KMS-11 (cell line): ENCODE measurements at regions not wholly inside any gene's neighbourhood (a gene's known extent, or its start where the extent isn't known, plus 50 kb on each side); places are given as distances from the start of the nearest gene placed in this dataset.

Experiments used
- H2AFZ ChIP-seq: fragments of 200-600 bp; sonication (generic); 2 replicates; pipeline ENCODE4 v1.6.1; 2016; ENCODE audit warnings: antibody characterized with exemption, mixed run types, low read depth
- H3K27ac ChIP-seq: fragments of 200-600 bp; sonication (generic); 2 replicates; pipeline ENCODE4 v1.6.1; 2016; ENCODE audit warnings: mild to moderate bottlenecking, mixed run types
- H3K27me3 ChIP-seq: fragments of 200-600 bp; sonication (generic); 2 replicates; pipeline ENCODE4 v1.6.1; 2017; ENCODE audit warnings: mild to moderate bottlenecking, low read depth, mixed run types, moderate library complexity; ENCODE audit not compliant: insufficient read depth
- H3K36me3 ChIP-seq: fragments of 200-600 bp; sonication (generic); 2 replicates; pipeline ENCODE4 v1.6.1; 2017; ENCODE audit warnings: mild to moderate bottlenecking, mixed run types; ENCODE audit not compliant: insufficient read depth
- H3K4me1 ChIP-seq: fragments of 200-600 bp; sonication (generic); 2 replicates; pipeline ENCODE4 v1.6.1; 2016; ENCODE audit warnings: mild to moderate bottlenecking, low read depth, mixed run types; ENCODE audit not compliant: poor library complexity, severe bottlenecking
- H3K4me2 ChIP-seq: fragments of 200-600 bp; sonication (generic); 2 replicates; pipeline ENCODE4 v1.7.0; 2016; ENCODE audit warnings: mild to moderate bottlenecking, mixed run types
- H3K4me3 ChIP-seq: fragments of 200-600 bp; sonication (generic); IDR thresholded peaks from 2 replicates; pipeline ENCODE4 v1.6.1; 2017; ENCODE audit warnings: low read depth, low read length, mixed read lengths; ENCODE audit not compliant: insufficient read depth
- H3K79me2 ChIP-seq: fragments of 200-600 bp; sonication (generic); 2 replicates; pipeline ENCODE4 v1.6.1; 2016; ENCODE audit warnings: low read depth, mixed run types; ENCODE audit not compliant: insufficient read depth
- H3K9ac ChIP-seq: fragments of 200-600 bp; sonication (generic); 2 replicates; pipeline ENCODE4 v1.6.1; 2016; ENCODE audit warnings: mild to moderate bottlenecking, mixed run types
- H4K20me1 ChIP-seq: fragments of 200-600 bp; sonication (generic); 2 replicates; pipeline ENCODE4 v1.6.1; 2016; ENCODE audit warnings: mild to moderate bottlenecking, mixed run types; ENCODE audit not compliant: insufficient read depth
- CTCF ChIP-seq: fragments of 200-600 bp; sonication (generic); conservative IDR thresholded peaks from 2 replicates; pipeline ENCODE4 v1.6.1; 2017; ENCODE audit warnings: low read depth, mild to moderate bottlenecking, antibody characterized with exemption, low read length, moderate library complexity, mixed read lengths

DNA sequence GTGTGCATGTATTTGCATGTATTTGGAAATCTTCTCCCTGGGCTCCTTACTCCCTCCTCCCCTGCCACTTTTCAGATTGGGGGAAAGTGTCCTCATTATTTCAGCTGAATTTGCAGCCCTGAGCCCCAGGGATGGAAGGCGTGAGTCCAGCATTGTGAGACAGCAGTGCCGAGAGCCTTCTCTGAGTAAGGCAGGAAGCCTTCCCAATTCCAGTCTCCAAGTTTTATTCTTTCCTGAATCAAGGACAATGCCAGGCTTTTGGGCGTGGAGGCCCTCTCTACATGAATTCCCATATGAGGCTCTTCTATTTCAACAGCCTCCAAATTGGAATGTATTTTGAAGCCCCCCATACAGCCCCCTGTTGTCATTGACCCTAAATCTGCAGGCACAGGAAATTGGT lies 163.5 kb downstream of the ACKR3 start:
- H3K9ac ChIP-seq, result no peak overlapping the region
- no peaks in the 10 kb centered on the region for H3K79me2 ChIP-seq
- no peak for TF ChIP-seq CTCF
- H3K4me1 ChIP-seq, result no peaks in the 10 kb centered on the region
- no peak overlapping the region for H3K4me3 ChIP-seq
- H3K27ac ChIP-seq, result no peak overlapping the region
- no peaks in the 10 kb centered on the region for H3K36me3 ChIP-seq
- H4K20me1 ChIP-seq, result no peaks in the 10 kb centered on the region
- H3K27me3 ChIP-seq, result no peaks in the 10 kb centered on the region
- H2AFZ ChIP-seq, result no peak overlapping the region
- H3K4me2 ChIP-seq, result no peak overlapping the region

GRCh38 chr2:236735825-236736238 lies 166.2 kb downstream of the ACKR3 start:
- TF ChIP-seq CTCF, result no peak
- Histone ChIP-seq H3K4me2 (no peak overlapping the region), H3K27ac (no peak overlapping the region), H4K20me1 (no peaks in the 10 kb centered on the region), H3K36me3 (no peaks in the 10 kb centered on the region), H3K27me3 (no peaks in the 10 kb centered on the region), H3K79me2 (no peaks in the 10 kb centered on the region), H3K9ac (no peak overlapping the region), H3K4me1 (no peaks in the 10 kb centered on the region), H3K4me3 (no peak overlapping the region), H2AFZ (no peak overlapping the region)

DNA sequence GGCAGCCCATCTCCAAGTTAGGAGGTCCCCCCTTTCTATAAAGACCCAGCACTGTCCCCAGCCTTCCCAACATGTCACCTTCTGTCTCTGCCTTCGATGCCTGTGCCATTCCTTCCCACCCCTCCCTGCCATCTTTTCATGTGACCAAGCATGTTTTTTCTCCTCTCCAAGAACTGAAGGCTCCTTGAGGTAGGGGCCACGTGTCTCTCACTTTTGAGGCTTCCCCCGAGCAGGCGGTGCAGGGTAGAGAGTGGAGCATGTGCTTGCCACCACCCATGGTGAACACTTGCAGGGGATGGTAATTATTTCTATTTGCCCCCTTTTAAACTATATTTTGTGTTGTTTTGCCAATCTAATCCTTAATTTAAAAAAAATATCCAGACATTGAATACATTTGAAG lies 168.4 kb downstream of the ACKR3 start:
- no peak overlapping the region for H3K9ac ChIP-seq
- no peak overlapping the region for H2AFZ ChIP-seq
- no peak overlapping the region for H3K4me2 ChIP-seq
- H3K27ac ChIP-seq, result no peak overlapping the region
- peaks cover 2% of the 10 kb centered on the region for H3K4me1 ChIP-seq
- H3K36me3 ChIP-seq, result no peaks in the 10 kb centered on the region
- no peaks in the 10 kb centered on the region for H4K20me1 ChIP-seq
- H3K79me2 ChIP-seq, result no peaks in the 10 kb centered on the region
- H3K4me3 ChIP-seq, result no peak overlapping the region
- H3K27me3 ChIP-seq, result no peaks in the 10 kb centered on the region
- no peak for TF ChIP-seq CTCF

DNA sequence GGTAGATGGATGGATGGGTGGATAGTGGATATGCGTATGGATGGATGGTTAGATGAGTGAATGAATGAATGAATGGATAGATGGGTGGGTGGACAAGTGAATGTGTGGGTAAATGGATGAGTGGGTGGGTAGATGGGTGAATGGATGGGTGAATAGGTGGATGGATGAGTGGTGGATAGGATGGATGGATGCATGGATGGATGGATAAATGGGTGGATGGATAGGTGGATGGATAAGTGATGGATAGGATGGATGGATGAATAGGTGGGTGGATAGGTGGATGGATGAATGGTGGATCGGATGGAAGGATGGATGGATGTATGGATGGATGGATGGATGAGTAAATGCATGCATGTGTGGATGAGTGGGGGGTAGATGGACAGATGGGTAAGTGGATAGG lies 169.3 kb downstream of the ACKR3 start:
- Histone ChIP-seq H3K27me3 (no peaks in the 10 kb centered on the region), H3K4me1 (peaks cover 11% of the 10 kb centered on the region), H3K27ac (no peak overlapping the region), H3K4me3 (no peak overlapping the region), H3K4me2 (no peak overlapping the region), H3K79me2 (no peaks in the 10 kb centered on the region), H3K36me3 (no peaks in the 10 kb centered on the region), H2AFZ (no peak overlapping the region), H4K20me1 (no peaks in the 10 kb centered on the region), H3K9ac (no peak overlapping the region)
- no peak for TF ChIP-seq CTCF

DNA sequence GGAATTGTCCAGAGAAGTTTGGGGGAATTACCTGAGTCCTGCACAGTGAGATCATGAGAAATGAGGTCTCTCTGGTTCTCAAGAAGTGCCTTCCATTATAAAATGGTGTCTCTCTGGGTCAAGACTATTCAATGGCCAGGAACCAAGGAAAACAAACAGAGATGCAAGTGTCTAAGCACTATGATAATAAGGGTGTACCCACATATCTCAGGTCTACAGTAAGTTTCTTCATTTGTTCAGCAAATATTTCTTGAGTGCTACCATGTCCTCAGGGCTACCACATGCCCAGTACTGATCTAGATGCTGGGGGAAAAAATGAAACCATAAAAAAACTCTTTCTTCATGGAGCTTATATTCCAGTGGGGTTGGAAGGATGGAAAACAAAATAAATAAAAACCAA lies 170.0 kb downstream of the ACKR3 start:
- Histone ChIP-seq H3K4me2 (no peak overlapping the region), H3K79me2 (no peaks in the 10 kb centered on the region), H3K27ac (no peak overlapping the region), H3K4me1 (peaks cover 17% of the 10 kb centered on the region), H3K36me3 (no peaks in the 10 kb centered on the region), H3K9ac (no peak overlapping the region), H4K20me1 (no peaks in the 10 kb centered on the region), H3K27me3 (no peaks in the 10 kb centered on the region), H2AFZ (no peak overlapping the region), H3K4me3 (no peak overlapping the region)
- no peak for TF ChIP-seq CTCF
